Testis (tissue), 2 donors: ENCODE measurements at regions not wholly inside any gene's neighbourhood (a gene's known extent, or its start where the extent isn't known, plus 50 kb on each side); places are given as distances from the start of the nearest gene placed in this dataset.

Experiments used
- DNase-seq: peaks from one replicate; pipeline ENCODE4 v3.0.0-alpha.2; 2019
- H3K27ac ChIP-seq, 2 donors: fragments of 200-600 bp; sonication (generic); one replicate each; pipeline ENCODE4 v1.5.1; 2019
- H3K27me3 ChIP-seq: fragments of 200-600 bp; sonication (generic); one replicate; pipeline ENCODE4 v1.5.1; 2019
- H3K36me3 ChIP-seq: fragments of 200-600 bp; sonication (generic); one replicate; pipeline ENCODE4 v1.5.1; 2017; ENCODE audit warnings: low read depth; ENCODE audit errors: missing control alignments
- H3K4me1 ChIP-seq: fragments of 200-600 bp; sonication (generic); one replicate; pipeline ENCODE4 v1.5.1; 2019
- H3K4me3 ChIP-seq, 2 donors: fragments of 200-600 bp; sonication (generic); one replicate each; pipeline ENCODE4 v1.5.1; 2017 to 2019
- H3K9me3 ChIP-seq: fragments of 200-600 bp; sonication (generic); one replicate; pipeline ENCODE4 v1.5.1; 2017
- CTCF ChIP-seq, 3 experiments: fragments of 450-650 bp in 2 of 3; fragments of 200-600 bp in 1 of 3; sonication (generic) in 1 of 3; IDR thresholded peaks; one replicate each; pipeline ENCODE4 v1.5.1; 2016 to 2019; ENCODE audit warnings: antibody characterized with exemption in 3 of 3, mild to moderate bottlenecking in 2 of 3, moderate library complexity in 1 of 3
- POLR2A ChIP-seq: fragments of 450-650 bp; IDR thresholded peaks from one replicate; pipeline ENCODE4 v1.6.1; 2017; ENCODE audit warnings: antibody characterized with exemption, mild to moderate bottlenecking, moderate library complexity
- WGBS, 2 donors: methylation state at CpG; one replicate each; pipeline ENCODE4 v1.1.5; 2018; 5-methylcytosine and 5-hydroxymethylcytosine counted together
- intact Hi-C: fragments of 100-400 bp; cut with DNase I; formaldehyde crosslinking; loops from one replicate; pipeline ENCODE4 v1.15.1; 2023; ENCODE audit warnings: low total_unique reads

GRCh38 chr9:107386396-107386795, 103.2 kb downstream of the KLF4 start:
- Histone ChIP-seq H3K36me3 (no peaks in the 10 kb centered on the region), H3K27me3 (no peaks in the 10 kb centered on the region), H3K9me3 (no peaks in the 10 kb centered on the region), H3K27ac (no peak overlapping the region), H3K4me1 (peaks cover 7% of the 10 kb centered on the region), H3K4me3 (no peak overlapping the region)
- no peak for DNase-seq
- intact Hi-C loops = no loop called here
- TF ChIP-seq POLR2A (no peak), CTCF (IDR thresholded peaks at IDR 0.05) (no peak)
- 76 to 81% methylated on average over 1 of the region's 1 CpG for WGBS, 2 donors
